GM12874 (cell line): ENCODE measurements at regions not wholly inside any gene's neighbourhood (a gene's known extent, or its start where the extent isn't known, plus 50 kb on each side); places are given as distances from the start of the nearest gene placed in this dataset.

Experiments used
- TF ChIP-seq, protein P1 (sequence below): IDR thresholded peaks from 2 replicates; pipeline ENCODE4 v1.5.1; 2011; ENCODE audit warnings: low read depth, mild to moderate bottlenecking, control low read depth, low read length, moderate library complexity; ENCODE audit not compliant: insufficient read depth

DNA sequence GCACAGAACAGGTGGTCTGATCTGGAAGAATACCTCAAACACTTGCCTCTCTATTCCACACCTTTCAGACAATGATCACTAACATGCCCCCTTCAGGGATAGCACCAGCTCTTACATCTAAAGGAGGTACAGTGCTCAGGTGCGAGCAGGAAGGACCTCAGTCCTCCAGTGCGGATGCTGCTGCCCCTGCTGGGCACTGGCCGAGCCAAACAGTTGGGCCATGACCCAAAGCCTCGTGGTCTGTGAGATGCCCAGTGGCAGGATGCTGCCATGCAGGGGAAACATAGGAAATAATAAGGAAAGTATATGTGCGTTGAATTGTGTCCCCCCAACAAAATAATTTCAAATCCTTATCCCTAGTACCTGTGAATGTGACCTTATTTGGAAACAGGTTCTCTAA, 243.7 kb downstream of the NDUFA10 start:
- TF ChIP-seq, protein P1, sequence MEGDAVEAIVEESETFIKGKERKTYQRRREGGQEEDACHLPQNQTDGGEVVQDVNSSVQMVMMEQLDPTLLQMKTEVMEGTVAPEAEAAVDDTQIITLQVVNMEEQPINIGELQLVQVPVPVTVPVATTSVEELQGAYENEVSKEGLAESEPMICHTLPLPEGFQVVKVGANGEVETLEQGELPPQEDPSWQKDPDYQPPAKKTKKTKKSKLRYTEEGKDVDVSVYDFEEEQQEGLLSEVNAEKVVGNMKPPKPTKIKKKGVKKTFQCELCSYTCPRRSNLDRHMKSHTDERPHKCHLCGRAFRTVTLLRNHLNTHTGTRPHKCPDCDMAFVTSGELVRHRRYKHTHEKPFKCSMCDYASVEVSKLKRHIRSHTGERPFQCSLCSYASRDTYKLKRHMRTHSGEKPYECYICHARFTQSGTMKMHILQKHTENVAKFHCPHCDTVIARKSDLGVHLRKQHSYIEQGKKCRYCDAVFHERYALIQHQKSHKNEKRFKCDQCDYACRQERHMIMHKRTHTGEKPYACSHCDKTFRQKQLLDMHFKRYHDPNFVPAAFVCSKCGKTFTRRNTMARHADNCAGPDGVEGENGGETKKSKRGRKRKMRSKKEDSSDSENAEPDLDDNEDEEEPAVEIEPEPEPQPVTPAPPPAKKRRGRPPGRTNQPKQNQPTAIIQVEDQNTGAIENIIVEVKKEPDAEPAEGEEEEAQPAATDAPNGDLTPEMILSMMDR = no peak

DNA sequence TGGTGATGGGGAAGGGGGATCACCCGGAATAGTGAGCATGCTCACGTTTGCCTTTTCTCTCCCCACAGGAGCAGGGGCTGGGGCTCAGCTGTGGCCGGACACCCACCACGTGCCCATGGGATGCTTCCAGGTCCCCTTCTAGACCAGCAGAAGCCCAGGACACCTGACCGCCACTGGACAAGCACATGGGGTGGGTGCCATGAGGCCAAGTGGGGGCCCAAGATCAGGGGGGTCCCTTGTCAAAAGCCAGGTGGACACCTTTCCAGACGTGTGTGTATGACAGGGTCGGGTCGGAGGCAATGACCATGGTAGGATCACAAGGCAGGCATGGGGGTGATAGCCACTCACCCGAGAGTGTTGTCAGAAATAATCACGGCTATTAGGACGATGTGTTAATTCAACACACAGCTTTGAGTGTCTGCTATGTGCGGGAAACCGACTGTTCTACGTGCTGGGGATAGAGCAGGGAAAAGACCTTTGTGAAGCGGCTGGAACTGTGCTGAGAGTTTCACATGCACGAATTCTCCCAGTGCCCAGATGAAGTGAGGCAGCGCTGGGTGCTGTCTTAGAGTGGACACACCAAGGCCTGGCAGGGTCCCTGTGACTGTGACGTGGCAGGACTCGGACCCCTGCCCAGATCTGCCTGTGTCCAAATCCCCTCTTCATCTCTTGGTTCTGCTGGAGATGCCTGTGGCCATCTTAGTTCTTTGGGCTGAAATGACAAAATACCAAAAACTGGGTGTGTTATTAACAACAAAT, 244.7 kb downstream of the NDUFA10 start:
- TF ChIP-seq, protein P1 = no peak

DNA sequence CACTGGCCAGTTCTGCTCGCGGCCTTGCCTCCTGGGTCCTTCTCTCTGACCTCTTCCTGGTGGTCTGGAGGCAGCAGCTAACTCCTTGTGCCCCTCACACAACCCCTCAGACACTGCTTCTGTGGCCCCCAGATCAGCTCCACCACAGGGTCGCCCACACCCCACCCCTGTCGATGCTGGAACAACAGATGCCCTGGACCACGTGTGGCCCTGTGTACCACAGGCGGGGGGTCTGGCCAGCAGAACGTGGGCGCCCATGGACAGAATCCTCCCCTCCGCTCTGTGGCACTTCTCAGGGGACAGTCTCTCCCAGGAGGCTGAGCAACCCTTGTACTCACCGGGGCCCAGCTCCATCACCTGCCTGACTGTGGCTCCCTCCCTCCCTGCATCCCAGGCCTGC, 245.6 kb downstream of the NDUFA10 start:
- TF ChIP-seq, protein P1 = no peak

DNA sequence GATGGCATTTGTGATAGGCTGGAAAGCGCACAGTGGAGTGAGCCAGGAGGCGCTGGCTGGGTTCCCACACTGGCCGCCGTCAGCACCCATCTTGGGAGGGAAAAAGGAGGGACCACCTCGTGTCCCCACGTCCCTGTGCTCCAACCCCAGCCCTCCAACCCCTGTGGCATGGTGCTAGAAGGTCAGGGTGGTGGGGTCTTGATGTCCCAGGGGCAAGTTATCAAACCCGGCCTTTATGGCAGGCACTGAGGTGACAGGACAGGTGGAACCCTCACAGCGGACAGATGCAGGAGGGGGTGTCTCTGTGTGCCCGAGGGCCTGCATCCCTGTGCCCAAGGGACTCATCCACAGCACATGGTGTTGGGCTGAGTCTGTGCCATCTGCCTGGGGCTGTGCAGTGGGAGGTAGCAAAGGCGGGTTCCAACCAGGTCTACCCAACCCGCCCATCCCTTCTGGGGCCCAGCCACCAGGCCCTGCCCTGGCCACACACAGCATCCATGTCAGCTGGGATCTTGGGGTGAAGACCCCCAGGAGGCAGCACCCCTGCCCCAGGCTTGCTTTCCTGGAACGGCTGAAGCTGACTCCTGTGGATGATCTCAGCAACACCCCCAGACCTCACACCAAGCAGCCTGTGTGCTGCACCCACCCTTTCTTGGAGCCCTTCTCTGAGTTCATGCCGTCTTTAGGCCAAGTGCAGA, 246.1 kb downstream of the NDUFA10 start:
- TF ChIP-seq, protein P1 = no peak

GRCh38 chr2:239778042-239778851, 246.9 kb downstream of the NDUFA10 start:
- TF ChIP-seq, protein P1 = no peak

DNA sequence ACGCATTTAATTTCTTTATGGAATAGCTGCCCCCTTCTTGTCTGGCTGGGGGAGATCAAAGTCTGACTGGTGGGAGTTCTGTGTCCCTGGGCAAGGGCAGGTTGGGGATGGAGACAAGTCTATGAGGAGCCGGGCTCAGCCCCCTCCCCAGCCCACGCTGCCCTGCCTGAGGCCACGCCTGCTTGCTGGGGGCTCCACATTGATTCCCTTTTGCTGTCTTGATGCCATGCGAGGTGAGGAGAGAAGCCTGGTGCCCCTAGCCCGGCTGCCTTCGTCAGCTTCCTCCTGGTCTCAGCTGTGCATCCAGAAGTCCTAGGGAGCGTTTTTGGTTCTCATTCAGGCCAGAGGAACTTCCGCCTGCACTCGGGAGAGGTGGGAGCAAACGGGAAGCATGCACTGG, 247.9 kb downstream of the NDUFA10 start:
- TF ChIP-seq, protein P1 = no peak

DNA sequence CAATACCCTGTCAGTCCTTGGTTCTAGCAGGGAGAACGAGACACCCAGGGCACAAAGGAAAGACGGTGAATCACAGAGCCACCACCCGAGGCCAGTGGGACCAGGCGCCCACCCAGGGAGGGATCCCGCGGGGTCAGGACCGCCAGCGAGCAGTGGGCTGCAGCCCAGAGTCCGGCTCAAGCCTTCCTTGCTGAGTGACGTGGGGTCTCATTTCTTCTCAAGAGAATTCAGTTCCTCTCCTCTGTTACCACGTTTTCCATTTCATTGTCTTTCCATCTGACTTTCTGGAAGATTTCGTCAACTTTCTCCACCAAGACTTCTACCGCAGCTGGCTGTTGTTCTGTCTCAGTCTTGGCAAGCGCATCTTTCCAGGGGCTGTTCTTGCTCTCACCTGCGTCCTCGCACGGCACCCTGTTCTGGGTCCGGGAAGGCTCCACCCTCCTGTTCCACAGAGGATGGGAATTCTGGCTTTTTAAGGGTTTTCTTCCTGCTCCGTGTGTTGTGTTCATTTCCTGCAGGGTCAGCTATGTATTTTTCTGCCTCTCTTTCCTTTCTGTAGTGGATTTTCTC, 248.6 kb downstream of the NDUFA10 start:
- TF ChIP-seq, protein P1 = no peak
